ENCODE measurements at regions not wholly inside any gene's neighbourhood (a gene's known extent, or its start where the extent isn't known, plus 50 kb on each side); places are given as distances from the start of the nearest gene placed in this dataset.

DNA sequence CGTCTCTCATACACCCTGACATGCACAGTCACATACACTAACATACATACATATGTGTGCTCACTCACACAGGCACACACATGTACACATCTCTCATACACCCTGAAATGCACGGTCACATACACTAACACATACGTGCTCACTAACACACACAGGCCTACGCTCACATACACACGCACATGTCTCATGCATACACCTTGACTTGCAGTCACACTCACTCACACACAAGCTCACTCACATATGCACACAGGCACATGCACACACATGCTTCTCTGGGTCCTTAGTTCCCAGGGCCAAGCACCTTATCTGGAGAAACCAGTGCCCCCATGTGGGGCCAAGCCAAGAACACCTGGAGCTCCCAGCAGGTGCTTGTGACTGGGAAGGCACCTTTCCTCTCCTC, 240.3 kb downstream of the RBFOX3 start:
- TF ChIP-seq EP300 (IDR thresholded peaks at IDR 0.05), result no peak
- TF ChIP-seq POLR2A (IDR thresholded peaks at IDR 0.05), result no peak
- TF ChIP-seq, protein P1, sequence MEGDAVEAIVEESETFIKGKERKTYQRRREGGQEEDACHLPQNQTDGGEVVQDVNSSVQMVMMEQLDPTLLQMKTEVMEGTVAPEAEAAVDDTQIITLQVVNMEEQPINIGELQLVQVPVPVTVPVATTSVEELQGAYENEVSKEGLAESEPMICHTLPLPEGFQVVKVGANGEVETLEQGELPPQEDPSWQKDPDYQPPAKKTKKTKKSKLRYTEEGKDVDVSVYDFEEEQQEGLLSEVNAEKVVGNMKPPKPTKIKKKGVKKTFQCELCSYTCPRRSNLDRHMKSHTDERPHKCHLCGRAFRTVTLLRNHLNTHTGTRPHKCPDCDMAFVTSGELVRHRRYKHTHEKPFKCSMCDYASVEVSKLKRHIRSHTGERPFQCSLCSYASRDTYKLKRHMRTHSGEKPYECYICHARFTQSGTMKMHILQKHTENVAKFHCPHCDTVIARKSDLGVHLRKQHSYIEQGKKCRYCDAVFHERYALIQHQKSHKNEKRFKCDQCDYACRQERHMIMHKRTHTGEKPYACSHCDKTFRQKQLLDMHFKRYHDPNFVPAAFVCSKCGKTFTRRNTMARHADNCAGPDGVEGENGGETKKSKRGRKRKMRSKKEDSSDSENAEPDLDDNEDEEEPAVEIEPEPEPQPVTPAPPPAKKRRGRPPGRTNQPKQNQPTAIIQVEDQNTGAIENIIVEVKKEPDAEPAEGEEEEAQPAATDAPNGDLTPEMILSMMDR (IDR thresholded peaks at IDR 0.05), result no peak
- TF ChIP-seq POLR2AphosphoS5 (IDR thresholded peaks at IDR 0.05), result no peak

DNA sequence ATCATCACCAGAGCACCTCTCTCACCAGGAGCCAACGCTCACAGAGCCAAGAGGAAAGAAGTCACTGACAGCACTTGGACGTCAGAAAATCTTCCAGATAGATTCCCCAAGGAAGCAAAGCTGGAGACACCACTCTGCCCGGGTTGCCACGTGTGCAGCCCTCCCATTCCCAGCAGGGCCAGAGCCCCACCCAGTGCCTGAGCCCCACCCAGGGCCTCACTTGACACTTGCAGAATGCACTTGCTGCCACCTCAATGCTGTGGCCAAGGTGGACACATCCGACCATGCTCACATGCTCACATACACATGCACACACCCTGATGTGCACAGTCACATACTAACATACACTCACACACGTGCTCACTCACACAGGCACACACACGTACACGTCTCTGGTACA, 240.7 kb downstream of the RBFOX3 start:
- Histone ChIP-seq H3K9me3 (no peaks in the 10 kb centered on the region), H3K4me1 (no peaks in the 10 kb centered on the region), H3K4me3 (no peak overlapping the region), H3K36me3 (no peaks in the 10 kb centered on the region), H3K27ac (no peak overlapping the region), H3K27me3 (peaks cover 0 to 95% (median 34%) of the 10 kb centered on the region in 3 donors)
- TF ChIP-seq, protein P1 (IDR thresholded peaks at IDR 0.05), result no peak
- TF ChIP-seq EP300 (IDR thresholded peaks at IDR 0.05), result no peak
- TF ChIP-seq POLR2A (IDR thresholded peaks at IDR 0.05), result no peak
- no peak for TF ChIP-seq POLR2AphosphoS5 (IDR thresholded peaks at IDR 0.05)
- DNase-seq, result no peak
- WGBS, 5 donors, result 62 to 79% (median 67%) methylated on average over 7 to 8 of the region's 8 CpGs
- intact Hi-C loops (cut with DNase I; ENCODE audit: low total_unique reads), result no loop called here

More for the DNA sequence above, 240.3 kb downstream of the RBFOX3 start:
- H3K27ac ChIP-seq, result no peak overlapping the region
- 58 to 85% (median 75%) methylated on average over 5 of the region's 5 CpGs for WGBS, 5 donors
- no peaks in the 10 kb centered on the region for H3K4me1 ChIP-seq
- H3K4me3 ChIP-seq, result no peak overlapping the region
- intact Hi-C loops (cut with DNase I; ENCODE audit: low total_unique reads), result no loop called here
- no peaks in the 10 kb centered on the region for H3K36me3 ChIP-seq
- DNase-seq, result no peak
- peaks cover 0 to 97% (median 32%) of the 10 kb centered on the region in 3 donors for H3K27me3 ChIP-seq
- no peaks in the 10 kb centered on the region for H3K9me3 ChIP-seq

DNA sequence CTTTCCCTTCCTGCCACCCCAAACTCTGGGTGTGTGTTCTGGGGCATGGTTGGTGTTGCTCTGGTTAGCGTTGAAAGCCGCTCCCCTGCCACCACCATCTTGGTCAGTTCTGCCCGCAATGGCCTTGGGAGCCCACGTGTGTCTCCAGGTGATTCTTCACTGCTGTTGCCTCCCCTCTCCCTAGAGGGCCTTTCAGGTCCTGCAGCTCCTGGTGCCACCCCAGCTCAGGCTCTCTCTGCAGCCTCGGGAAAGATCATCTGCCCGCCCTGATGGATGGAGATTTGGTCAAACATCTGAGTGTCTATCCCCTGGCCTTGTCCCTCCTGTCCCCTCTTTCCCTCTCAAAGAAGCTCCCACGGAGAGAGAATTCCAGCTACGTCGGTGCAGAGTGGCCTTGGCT, 241.3 kb downstream of the RBFOX3 start:
- no peak for DNase-seq
- no peak for TF ChIP-seq EP300 (IDR thresholded peaks at IDR 0.05)
- 66 to 76% (median 72%) methylated on average over 5 to 9 of the region's 9 CpGs for WGBS, 5 donors
- no peak overlapping the region for H3K4me3 ChIP-seq
- peaks cover 0 to 95% (median 34%) of the 10 kb centered on the region in 3 donors for H3K27me3 ChIP-seq
- no peaks in the 10 kb centered on the region for H3K4me1 ChIP-seq
- no peak overlapping the region for H3K27ac ChIP-seq
- H3K9me3 ChIP-seq, result no peaks in the 10 kb centered on the region
- intact Hi-C loops (cut with DNase I; ENCODE audit: low total_unique reads), result no loop called here
- H3K36me3 ChIP-seq, result no peaks in the 10 kb centered on the region

DNA sequence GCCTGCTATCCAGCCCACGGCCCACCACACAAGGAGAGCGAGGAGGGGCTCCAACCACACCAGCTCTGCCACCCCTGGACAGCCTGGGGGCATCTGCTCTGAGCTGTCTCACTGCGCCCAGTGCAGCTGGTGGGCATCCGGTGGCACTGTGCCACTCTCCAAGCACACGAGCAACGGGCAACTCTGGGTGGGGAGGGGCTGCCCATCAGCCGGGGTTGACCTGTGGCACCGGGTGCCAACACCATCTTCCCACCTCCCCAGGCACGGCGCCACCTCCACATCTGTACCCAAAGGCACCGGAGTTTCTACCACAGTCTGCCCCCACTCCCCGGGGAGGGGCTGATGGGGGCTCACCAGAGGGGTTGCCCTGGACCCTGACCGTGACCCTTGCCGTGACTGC, 241.8 kb downstream of the RBFOX3 start:
- DNase-seq, result no peak
- Histone ChIP-seq H3K27ac (no peak overlapping the region), H3K9me3 (no peaks in the 10 kb centered on the region), H3K36me3 (no peaks in the 10 kb centered on the region), H3K4me3 (no peak overlapping the region), H3K4me1 (no peaks in the 10 kb centered on the region), H3K27me3 (peaks cover 0 to 95% (median 34%) of the 10 kb centered on the region in 3 donors)
- intact Hi-C loops (cut with DNase I; ENCODE audit: low total_unique reads), result no loop called here
- 77 to 85% (median 82%) methylated on average over 9 to 14 of the region's 14 CpGs for WGBS, 5 donors
- TF ChIP-seq, protein P1 (IDR thresholded peaks at IDR 0.05), result no peak
- TF ChIP-seq EP300 (IDR thresholded peaks at IDR 0.05), result no peak

DNA sequence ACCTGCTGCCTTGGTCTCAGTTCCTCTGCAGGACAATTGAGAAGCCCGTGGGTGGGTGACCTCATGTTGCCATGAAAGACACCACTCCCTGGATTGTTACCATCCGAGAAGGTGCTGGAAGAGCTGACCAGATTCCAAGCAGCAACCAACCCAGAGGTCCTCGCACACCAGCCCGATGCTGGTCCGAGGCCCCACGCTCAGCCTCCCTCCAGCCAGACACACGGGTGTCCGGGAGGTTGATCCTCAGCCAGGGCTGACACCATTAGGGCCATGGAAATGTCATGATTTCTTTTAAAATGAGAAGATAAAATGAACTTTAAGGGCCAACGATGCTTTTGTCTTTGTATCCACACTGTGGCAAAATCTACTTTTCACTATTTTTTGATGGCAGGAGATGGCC, 242.3 kb downstream of the RBFOX3 start:
- intact Hi-C loops (cut with DNase I; ENCODE audit: low total_unique reads), result no loop called here
- H3K36me3 ChIP-seq, result no peaks in the 10 kb centered on the region
- peaks cover 0 to 95% (median 34%) of the 10 kb centered on the region in 3 donors for H3K27me3 ChIP-seq
- no peak overlapping the region for H3K4me3 ChIP-seq
- H3K9me3 ChIP-seq, result no peaks in the 10 kb centered on the region
- DNase-seq, result no peak
- no peak overlapping the region for H3K27ac ChIP-seq
- H3K4me1 ChIP-seq, result no peaks in the 10 kb centered on the region
- 78 to 90% (median 87%) methylated on average over 6 to 9 of the region's 9 CpGs for WGBS, 5 donors
- no peak for TF ChIP-seq POLR2AphosphoS5 (IDR thresholded peaks at IDR 0.05)
- TF ChIP-seq, protein P1 (IDR thresholded peaks at IDR 0.05), result no peak
- TF ChIP-seq EP300 (IDR thresholded peaks at IDR 0.05), result no peak
- no peak for TF ChIP-seq POLR2A (IDR thresholded peaks at IDR 0.05)
